Loucy (cell line): ENCODE measurements at regions not wholly inside any gene's neighbourhood (a gene's known extent, or its start where the extent isn't known, plus 50 kb on each side); places are given as distances from the start of the nearest gene placed in this dataset.

Source experiments
- H2AFZ ChIP-seq: fragments of 200-600 bp; sonication (generic); 2 replicates; pipeline ENCODE4 v1.6.0; 2016; ENCODE audit warnings: antibody characterized with exemption, mild to moderate bottlenecking, low read length, moderate library complexity
- H3F3A ChIP-seq: fragments of 200-600 bp; 2 replicates; pipeline ENCODE4 v1.6.0; 2016; ENCODE audit warnings: antibody characterized with exemption, low read depth, mild to moderate bottlenecking
- H3K27me3 ChIP-seq: fragments of 200-600 bp; sonication (generic); 2 replicates; pipeline ENCODE4 v1.6.1; 2014; ENCODE audit warnings: low read length, mild to moderate bottlenecking; ENCODE audit not compliant: insufficient read depth, poor library complexity, severe bottlenecking
- H3K36me3 ChIP-seq: fragments of 200-600 bp; sonication (generic); 2 replicates; pipeline ENCODE4 v1.6.1; 2016; ENCODE audit warnings: low read length; ENCODE audit not compliant: insufficient read depth
- H3K4me1 ChIP-seq: fragments of 200-600 bp; sonication (generic); 2 replicates; pipeline ENCODE4 v1.5.1; 2014; ENCODE audit warnings: low read length, mild to moderate bottlenecking; ENCODE audit not compliant: insufficient read depth, poor library complexity, severe bottlenecking
- H3K4me2 ChIP-seq: fragments of 200-600 bp; sonication (generic); 2 replicates; pipeline ENCODE4 v1.6.0; 2014; ENCODE audit warnings: antibody characterized with exemption, low read length, low read depth, mild to moderate bottlenecking; ENCODE audit not compliant: poor library complexity, severe bottlenecking
- H3K4me3 ChIP-seq: fragments of 200-600 bp; sonication (generic); 2 replicates; pipeline ENCODE4 v1.5.1; 2014; ENCODE audit warnings: low read length, mild to moderate bottlenecking, mixed read lengths; ENCODE audit not compliant: poor library complexity, severe bottlenecking
- H3K79me2 ChIP-seq: fragments of 200-600 bp; sonication (generic); 2 replicates; pipeline ENCODE4 v1.6.1; 2014; ENCODE audit warnings: low read length; ENCODE audit not compliant: insufficient read depth
- H3K9ac ChIP-seq: fragments of 200-600 bp; sonication (generic); 2 replicates; pipeline ENCODE4 v1.6.0; 2014; ENCODE audit warnings: mild to moderate bottlenecking, low read depth, low read length, moderate library complexity; ENCODE audit not compliant: poor library complexity, severe bottlenecking
- H3K9me2 ChIP-seq: fragments of 200-600 bp; sonication (generic); replicated peaks from 2 replicates; pipeline ENCODE4 v1.6.1; 2016; ENCODE audit warnings: low read depth, low read length, mixed read lengths
- H3K9me3 ChIP-seq: fragments of 200-600 bp; sonication (generic); 2 replicates; pipeline ENCODE4 v1.6.1; 2014; ENCODE audit warnings: mild to moderate bottlenecking, antibody characterized with exemption, low read length, low read depth; ENCODE audit not compliant: insufficient read depth
- H4K20me1 ChIP-seq: fragments of 200-600 bp; sonication (generic); 2 replicates; pipeline ENCODE4 v1.6.0; 2014; ENCODE audit warnings: antibody characterized with exemption, low read length, mild to moderate bottlenecking; ENCODE audit not compliant: insufficient read depth, poor library complexity, severe bottlenecking
- EZH2phosphoT487 ChIP-seq: fragments of 200-600 bp; IDR thresholded peaks from 2 replicates; pipeline ENCODE4 v1.6.1; 2018; ENCODE audit warnings: antibody characterized with exemption, mild to moderate bottlenecking, moderate library complexity, borderline replicate concordance
- TF ChIP-seq, protein P1 (sequence below): fragments of 200-600 bp; sonication (generic); conservative IDR thresholded peaks from 2 replicates; pipeline ENCODE4 v1.5.1; 2014; ENCODE audit warnings: mild to moderate bottlenecking, antibody characterized with exemption, low read length

DNA sequence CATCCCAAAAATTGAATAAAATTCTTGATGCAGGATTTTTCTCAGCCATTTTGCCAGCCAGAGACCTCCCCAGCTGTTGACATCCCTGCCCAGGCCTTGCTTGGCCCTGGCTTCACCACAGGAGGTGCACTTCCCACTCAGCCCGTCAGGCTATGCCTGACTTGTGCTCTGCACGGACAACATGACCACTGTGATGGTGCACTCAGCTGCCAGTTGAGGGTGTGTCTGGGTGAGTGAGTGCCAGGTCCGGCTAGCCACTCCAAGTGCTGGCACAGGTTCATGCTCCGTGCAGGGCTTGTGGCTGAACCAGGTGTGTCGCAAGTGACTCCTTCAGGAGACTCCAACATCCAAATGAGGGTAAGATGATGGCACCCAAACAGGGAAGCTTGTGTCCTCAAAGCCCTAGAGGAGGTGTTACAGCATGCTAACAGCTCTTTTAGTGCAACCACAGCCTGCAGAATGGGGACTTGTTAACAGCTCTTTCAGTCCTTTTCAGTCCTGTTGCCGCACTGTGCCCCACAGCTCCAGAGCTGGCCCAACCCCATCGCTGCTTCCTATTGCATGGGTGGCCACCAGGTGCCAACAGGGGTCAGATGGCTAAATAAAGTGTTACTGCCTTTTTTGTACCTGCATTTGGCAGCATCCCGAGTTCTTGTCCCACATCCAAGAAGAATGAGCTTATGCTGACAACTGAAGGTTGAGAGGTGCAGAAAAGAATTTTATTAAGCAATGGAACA lies 380.7 kb downstream of the SLITRK5 start:
- Histone ChIP-seq H3F3A (no peaks in the 10 kb centered on the region), H3K4me3 (no peak overlapping the region), H3K9me3 (no peaks in the 10 kb centered on the region), H3K9ac (no peak overlapping the region), H2AFZ (no peak overlapping the region), H3K4me2 (no peak overlapping the region), H3K36me3 (no peaks in the 10 kb centered on the region), H3K4me1 (no peaks in the 10 kb centered on the region), H3K79me2 (no peaks in the 10 kb centered on the region), H3K9me2 (no peaks in the 10 kb centered on the region), H3K27me3 (no peaks in the 10 kb centered on the region), H4K20me1 (no peaks in the 10 kb centered on the region)
- TF ChIP-seq EZH2phosphoT487: no peak

DNA sequence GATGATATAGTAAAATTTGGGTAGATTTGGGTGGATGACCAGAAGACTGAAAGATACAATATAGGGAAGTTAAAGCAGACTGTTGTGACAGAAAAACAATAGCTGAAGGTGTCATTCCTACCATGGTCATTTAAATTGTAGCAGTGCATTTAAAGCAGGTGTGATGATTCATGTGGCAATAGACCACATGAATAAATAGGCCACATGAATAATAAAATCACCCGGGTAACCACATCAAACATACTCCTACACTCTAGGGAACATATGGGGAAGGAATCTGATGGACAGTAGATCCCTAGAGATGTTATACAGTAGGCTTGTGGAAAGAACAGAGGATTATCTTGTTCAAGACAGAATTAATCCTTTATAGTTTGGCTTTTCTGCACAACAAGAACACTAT lies 392.6 kb downstream of the SLITRK5 start:
- Histone ChIP-seq H3K9ac (no peak overlapping the region), H3K27me3 (no peaks in the 10 kb centered on the region), H3F3A (no peaks in the 10 kb centered on the region), H3K4me3 (no peak overlapping the region), H3K4me2 (no peak overlapping the region), H3K9me2 (no peaks in the 10 kb centered on the region), H4K20me1 (no peaks in the 10 kb centered on the region), H3K36me3 (no peaks in the 10 kb centered on the region), H3K9me3 (no peaks in the 10 kb centered on the region), H2AFZ (no peak overlapping the region), H3K4me1 (no peaks in the 10 kb centered on the region), H3K79me2 (no peaks in the 10 kb centered on the region)
- no peak for TF ChIP-seq EZH2phosphoT487
- TF ChIP-seq, protein P1, sequence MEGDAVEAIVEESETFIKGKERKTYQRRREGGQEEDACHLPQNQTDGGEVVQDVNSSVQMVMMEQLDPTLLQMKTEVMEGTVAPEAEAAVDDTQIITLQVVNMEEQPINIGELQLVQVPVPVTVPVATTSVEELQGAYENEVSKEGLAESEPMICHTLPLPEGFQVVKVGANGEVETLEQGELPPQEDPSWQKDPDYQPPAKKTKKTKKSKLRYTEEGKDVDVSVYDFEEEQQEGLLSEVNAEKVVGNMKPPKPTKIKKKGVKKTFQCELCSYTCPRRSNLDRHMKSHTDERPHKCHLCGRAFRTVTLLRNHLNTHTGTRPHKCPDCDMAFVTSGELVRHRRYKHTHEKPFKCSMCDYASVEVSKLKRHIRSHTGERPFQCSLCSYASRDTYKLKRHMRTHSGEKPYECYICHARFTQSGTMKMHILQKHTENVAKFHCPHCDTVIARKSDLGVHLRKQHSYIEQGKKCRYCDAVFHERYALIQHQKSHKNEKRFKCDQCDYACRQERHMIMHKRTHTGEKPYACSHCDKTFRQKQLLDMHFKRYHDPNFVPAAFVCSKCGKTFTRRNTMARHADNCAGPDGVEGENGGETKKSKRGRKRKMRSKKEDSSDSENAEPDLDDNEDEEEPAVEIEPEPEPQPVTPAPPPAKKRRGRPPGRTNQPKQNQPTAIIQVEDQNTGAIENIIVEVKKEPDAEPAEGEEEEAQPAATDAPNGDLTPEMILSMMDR: no peak

DNA sequence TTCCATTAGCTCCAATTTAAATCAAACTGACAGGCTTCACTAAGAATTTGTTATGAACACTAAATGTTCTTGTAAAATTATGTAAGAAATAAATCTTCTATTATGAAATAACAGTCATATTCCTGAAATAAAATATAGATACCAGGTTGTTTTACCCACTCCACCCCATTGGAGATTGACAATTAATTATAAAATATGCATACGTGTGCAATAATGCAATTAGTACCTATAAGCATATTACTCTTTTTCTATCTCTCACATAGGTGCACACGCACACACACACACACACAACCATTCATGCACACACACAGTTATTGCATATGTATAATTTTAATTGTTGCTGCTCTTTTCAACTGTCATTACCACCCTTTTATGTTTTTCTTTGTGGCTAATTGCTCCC lies 395.7 kb downstream of the SLITRK5 start:
- Histone ChIP-seq H3K4me2 (no peak overlapping the region), H3K9me3 (no peaks in the 10 kb centered on the region), H3K27me3 (no peaks in the 10 kb centered on the region), H3F3A (no peaks in the 10 kb centered on the region), H3K9ac (no peak overlapping the region), H3K4me1 (no peaks in the 10 kb centered on the region), H3K9me2 (no peaks in the 10 kb centered on the region), H4K20me1 (no peaks in the 10 kb centered on the region), H2AFZ (no peak overlapping the region), H3K79me2 (no peaks in the 10 kb centered on the region), H3K36me3 (no peaks in the 10 kb centered on the region), H3K4me3 (no peak overlapping the region)
- TF ChIP-seq, protein P1: no peak
- no peak for TF ChIP-seq EZH2phosphoT487

DNA sequence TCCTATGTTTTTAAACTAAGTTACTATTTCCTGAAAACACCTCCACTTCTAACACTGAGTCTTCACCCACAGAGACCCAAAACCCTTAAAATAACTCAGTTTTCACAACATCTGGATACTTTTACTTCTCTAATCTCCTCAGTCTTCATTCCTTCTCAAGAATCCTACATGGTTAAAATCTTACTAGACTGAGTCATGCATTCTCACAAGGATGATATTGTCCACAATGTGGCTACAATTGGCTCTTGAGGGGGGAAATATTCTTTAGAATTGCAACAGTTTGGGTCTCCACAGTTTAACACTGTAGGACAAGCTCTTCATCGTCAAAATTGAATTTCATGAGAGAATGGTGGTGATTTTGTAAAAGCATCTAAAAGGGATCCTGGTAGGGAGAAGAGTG lies 397.1 kb downstream of the SLITRK5 start:
- no peak for TF ChIP-seq EZH2phosphoT487
- TF ChIP-seq, protein P1: no peak
- Histone ChIP-seq H3K4me1 (no peaks in the 10 kb centered on the region), H3K79me2 (no peaks in the 10 kb centered on the region), H3K4me2 (no peak overlapping the region), H4K20me1 (no peaks in the 10 kb centered on the region), H2AFZ (no peak overlapping the region), H3K9ac (no peak overlapping the region), H3K4me3 (no peak overlapping the region), H3K9me3 (no peaks in the 10 kb centered on the region), H3K27me3 (no peaks in the 10 kb centered on the region), H3K9me2 (no peaks in the 10 kb centered on the region), H3K36me3 (no peaks in the 10 kb centered on the region), H3F3A (no peaks in the 10 kb centered on the region)
